Stomach (tissue), 4 donors: ENCODE measurements at regions not wholly inside any gene's neighbourhood (a gene's known extent, or its start where the extent isn't known, plus 50 kb on each side); places are given as distances from the start of the nearest gene placed in this dataset.

ENCODE experiments used
- CTCF ChIP-seq, 7 experiments: fragments of 450-650 bp in 4 of 7; fragments of 200-600 bp in 3 of 7; sonication (generic) in 3 of 7; IDR thresholded peaks; one replicate each; pipeline ENCODE4 v1.5.1; 2016 to 2019; ENCODE audit warnings: antibody characterized with exemption in 7 of 7, control low read depth in 2 of 7, mild to moderate bottlenecking in 1 of 7
- POLR2A ChIP-seq, 4 donors: fragments of 450-650 bp; IDR thresholded peaks; one replicate each; pipeline ENCODE4 v1.6.1; 2016; ENCODE audit warnings: antibody characterized with exemption in 4 of 4, control low read depth in 2 of 4, mild to moderate bottlenecking in 1 of 4, moderate library complexity in 1 of 4
- POLR2AphosphoS5 ChIP-seq, 3 donors: sonication (generic); formaldehyde crosslinking; IDR thresholded peaks; one replicate each; pipeline ENCODE4 v1.6.1; 2016; ENCODE audit warnings: antibody characterized with exemption in 3 of 3

- TF ChIP-seq CTCF (IDR thresholded peaks at IDR 0.05) (no peak), POLR2AphosphoS5 (IDR thresholded peaks at IDR 0.05) (no peak), POLR2A (IDR thresholded peaks at IDR 0.05) (no peak)
Observed at GRCh38 chr4:25524663-25525062, 131.0 kb upstream of the SLC34A2 start.
